Panc1 (cell line): ENCODE measurements at regions not wholly inside any gene's neighbourhood (a gene's known extent, or its start where the extent isn't known, plus 50 kb on each side); places are given as distances from the start of the nearest gene placed in this dataset.

Source experiments
- POLR2AphosphoS5 ChIP-seq: IDR thresholded peaks from 2 replicates; pipeline ENCODE4 v1.6.1; 2012; ENCODE audit warnings: mild to moderate bottlenecking, low read depth, low read length, moderate library complexity
- SIN3A ChIP-seq: IDR thresholded peaks from 2 replicates; pipeline ENCODE4 v1.6.1; 2012; ENCODE audit warnings: low read depth, mild to moderate bottlenecking, low read length, moderate library complexity, borderline replicate concordance; ENCODE audit not compliant: insufficient read depth
- TCF7L2 ChIP-seq: IDR thresholded peaks from 2 replicates; pipeline ENCODE4 v1.6.1; 2011; ENCODE audit warnings: mild to moderate bottlenecking, low read depth, low read length, inconsistent platforms
- TF ChIP-seq, protein P1 (sequence below): fragments of 450-650 bp; IDR thresholded peaks from 2 replicates; pipeline ENCODE4 v1.5.1; 2017; ENCODE audit warnings: mild to moderate bottlenecking
- TF ChIP-seq, protein P2 (sequence below), 2 experiments: IDR thresholded peaks; 2 replicates each; pipeline ENCODE4 v1.6.1; 2011 to 2012; ENCODE audit warnings: low read depth in 2 of 2, control low read depth in 1 of 2, low read length in 1 of 2, mild to moderate bottlenecking in 1 of 2, moderate library complexity in 1 of 2; ENCODE audit not compliant: insufficient read depth in 1 of 2

DNA sequence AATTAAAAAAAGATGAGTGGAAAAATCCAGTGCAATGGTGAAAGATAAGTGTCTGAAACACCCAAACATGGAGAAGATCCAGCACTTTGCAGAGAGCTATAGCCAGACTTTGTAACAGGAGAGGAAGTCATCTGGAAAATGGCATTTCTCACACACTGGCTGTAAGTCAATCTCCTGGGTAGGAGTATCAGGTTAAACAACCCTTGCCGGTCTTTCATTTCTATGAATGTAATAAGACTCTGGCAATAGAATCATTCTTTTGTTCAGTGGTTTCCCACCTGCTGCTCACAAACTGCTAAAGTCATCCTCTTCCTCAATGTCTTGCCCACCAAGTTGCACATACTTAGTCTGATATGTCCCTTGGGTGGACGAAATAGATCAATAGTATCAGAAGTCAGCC is 94.0 kb upstream of the ATP8A1 start:
- TF ChIP-seq, protein P1, sequence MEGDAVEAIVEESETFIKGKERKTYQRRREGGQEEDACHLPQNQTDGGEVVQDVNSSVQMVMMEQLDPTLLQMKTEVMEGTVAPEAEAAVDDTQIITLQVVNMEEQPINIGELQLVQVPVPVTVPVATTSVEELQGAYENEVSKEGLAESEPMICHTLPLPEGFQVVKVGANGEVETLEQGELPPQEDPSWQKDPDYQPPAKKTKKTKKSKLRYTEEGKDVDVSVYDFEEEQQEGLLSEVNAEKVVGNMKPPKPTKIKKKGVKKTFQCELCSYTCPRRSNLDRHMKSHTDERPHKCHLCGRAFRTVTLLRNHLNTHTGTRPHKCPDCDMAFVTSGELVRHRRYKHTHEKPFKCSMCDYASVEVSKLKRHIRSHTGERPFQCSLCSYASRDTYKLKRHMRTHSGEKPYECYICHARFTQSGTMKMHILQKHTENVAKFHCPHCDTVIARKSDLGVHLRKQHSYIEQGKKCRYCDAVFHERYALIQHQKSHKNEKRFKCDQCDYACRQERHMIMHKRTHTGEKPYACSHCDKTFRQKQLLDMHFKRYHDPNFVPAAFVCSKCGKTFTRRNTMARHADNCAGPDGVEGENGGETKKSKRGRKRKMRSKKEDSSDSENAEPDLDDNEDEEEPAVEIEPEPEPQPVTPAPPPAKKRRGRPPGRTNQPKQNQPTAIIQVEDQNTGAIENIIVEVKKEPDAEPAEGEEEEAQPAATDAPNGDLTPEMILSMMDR, result no peak
- TF ChIP-seq TCF7L2 (no peak), POLR2AphosphoS5 (no peak), SIN3A (no peak)
- TF ChIP-seq, protein P2, sequence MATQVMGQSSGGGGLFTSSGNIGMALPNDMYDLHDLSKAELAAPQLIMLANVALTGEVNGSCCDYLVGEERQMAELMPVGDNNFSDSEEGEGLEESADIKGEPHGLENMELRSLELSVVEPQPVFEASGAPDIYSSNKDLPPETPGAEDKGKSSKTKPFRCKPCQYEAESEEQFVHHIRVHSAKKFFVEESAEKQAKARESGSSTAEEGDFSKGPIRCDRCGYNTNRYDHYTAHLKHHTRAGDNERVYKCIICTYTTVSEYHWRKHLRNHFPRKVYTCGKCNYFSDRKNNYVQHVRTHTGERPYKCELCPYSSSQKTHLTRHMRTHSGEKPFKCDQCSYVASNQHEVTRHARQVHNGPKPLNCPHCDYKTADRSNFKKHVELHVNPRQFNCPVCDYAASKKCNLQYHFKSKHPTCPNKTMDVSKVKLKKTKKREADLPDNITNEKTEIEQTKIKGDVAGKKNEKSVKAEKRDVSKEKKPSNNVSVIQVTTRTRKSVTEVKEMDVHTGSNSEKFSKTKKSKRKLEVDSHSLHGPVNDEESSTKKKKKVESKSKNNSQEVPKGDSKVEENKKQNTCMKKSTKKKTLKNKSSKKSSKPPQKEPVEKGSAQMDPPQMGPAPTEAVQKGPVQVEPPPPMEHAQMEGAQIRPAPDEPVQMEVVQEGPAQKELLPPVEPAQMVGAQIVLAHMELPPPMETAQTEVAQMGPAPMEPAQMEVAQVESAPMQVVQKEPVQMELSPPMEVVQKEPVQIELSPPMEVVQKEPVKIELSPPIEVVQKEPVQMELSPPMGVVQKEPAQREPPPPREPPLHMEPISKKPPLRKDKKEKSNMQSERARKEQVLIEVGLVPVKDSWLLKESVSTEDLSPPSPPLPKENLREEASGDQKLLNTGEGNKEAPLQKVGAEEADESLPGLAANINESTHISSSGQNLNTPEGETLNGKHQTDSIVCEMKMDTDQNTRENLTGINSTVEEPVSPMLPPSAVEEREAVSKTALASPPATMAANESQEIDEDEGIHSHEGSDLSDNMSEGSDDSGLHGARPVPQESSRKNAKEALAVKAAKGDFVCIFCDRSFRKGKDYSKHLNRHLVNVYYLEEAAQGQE (IDR thresholded peaks at IDR 0.05; ENCODE audit: insufficient read depth in 1 of 2, low read depth in 2 of 2, low read length in 1 of 2), result no peak
